Karpas-422 (cell line): ENCODE measurements at regions not wholly inside any gene's neighbourhood (a gene's known extent, or its start where the extent isn't known, plus 50 kb on each side); places are given as distances from the start of the nearest gene placed in this dataset.

Experiments
- DNase-seq: peaks from one replicate; pipeline ENCODE4 v3.0.0-alpha.2; 2015
- H2AFZ ChIP-seq: fragments of 200-600 bp; sonication (generic); 2 replicates; pipeline ENCODE4 v1.6.1; 2014; ENCODE audit warnings: antibody characterized with exemption, low read length, mixed read lengths
- H3K27ac ChIP-seq: fragments of 200-600 bp; sonication (generic); 2 replicates; pipeline ENCODE4 v1.5.1; 2014; ENCODE audit warnings: mild to moderate bottlenecking, low read length, moderate library complexity
- H3K27me3 ChIP-seq: fragments of 200-600 bp; sonication (generic); 2 replicates; pipeline ENCODE4 v1.6.1; 2014; ENCODE audit warnings: low read length, mixed read lengths
- H3K36me3 ChIP-seq: fragments of 200-600 bp; sonication (generic); 2 replicates; pipeline ENCODE4 v1.6.1; 2014; ENCODE audit warnings: low read length, mixed read lengths; ENCODE audit not compliant: insufficient read depth
- H3K4me1 ChIP-seq: fragments of 200-600 bp; sonication (generic); 2 replicates; pipeline ENCODE4 v1.6.1; 2014; ENCODE audit warnings: mild to moderate bottlenecking, low read length, mixed read lengths
- H3K4me2 ChIP-seq: fragments of 200-600 bp; sonication (generic); 2 replicates; pipeline ENCODE4 v1.6.1; 2014; ENCODE audit warnings: low read length, low read depth, mild to moderate bottlenecking; ENCODE audit not compliant: poor library complexity, severe bottlenecking
- H3K4me3 ChIP-seq: fragments of 200-600 bp; sonication (generic); 2 replicates; pipeline ENCODE4 v1.5.1; 2014; ENCODE audit warnings: mild to moderate bottlenecking, antibody characterized with exemption, low read length, mixed read lengths
- H3K79me2 ChIP-seq: fragments of 200-600 bp; sonication (generic); 2 replicates; pipeline ENCODE4 v1.6.1; 2014; ENCODE audit warnings: mild to moderate bottlenecking, low read length, mixed read lengths
- H3K9ac ChIP-seq: fragments of 200-600 bp; sonication (generic); 2 replicates; pipeline ENCODE4 v1.6.0; 2014; ENCODE audit warnings: low read length
- H3K9me2 ChIP-seq: fragments of 200-600 bp; sonication (generic), shearing (Covaris generic); replicated peaks from 2 replicates; pipeline ENCODE4 v1.6.0; 2014; ENCODE audit warnings: mild to moderate bottlenecking, low read length, moderate library complexity; ENCODE audit not compliant: insufficient read depth
- H3K9me3 ChIP-seq: fragments of 300-700, 200-600 bp; sonication (generic); 2 replicates; pipeline ENCODE4 v1.6.1; 2014; ENCODE audit warnings: low read length, mixed read lengths
- H4K20me1 ChIP-seq: fragments of 200-600 bp; sonication (generic); 2 replicates; pipeline ENCODE4 v1.6.1; 2014; ENCODE audit warnings: mild to moderate bottlenecking, antibody characterized with exemption, low read length, low read depth; ENCODE audit not compliant: insufficient read depth

- Histone ChIP-seq H3K9me2 (no peaks in the 10 kb centered on the region), H3K79me2 (no peaks in the 10 kb centered on the region), H3K4me1 (no peaks in the 10 kb centered on the region), H3K9me3 (no peaks in the 10 kb centered on the region), H3K4me3 (no peak overlapping the region), H2AFZ (no peak overlapping the region), H3K9ac (no peak overlapping the region), H4K20me1 (0 out of 2 replicates have a peak, but pooled peaks cover 3% of the 10 kb centered on the region), H3K27me3 (no peaks in the 10 kb centered on the region), H3K27ac (no peak overlapping the region), H3K36me3 (no peaks in the 10 kb centered on the region), H3K4me2 (no peak overlapping the region)
- DNase-seq, result no peak
Observed at GRCh38 chr13:111531505-111531904, 211.1 kb downstream of the TEX29 start.

- no peak overlapping the region for H3K4me2 ChIP-seq
- no peak overlapping the region for H3K9ac ChIP-seq
- no peak overlapping the region for H2AFZ ChIP-seq
- no peaks in the 10 kb centered on the region for H3K79me2 ChIP-seq
- H3K27me3 ChIP-seq, result no peaks in the 10 kb centered on the region
- no peaks in the 10 kb centered on the region for H3K36me3 ChIP-seq
- no peaks in the 10 kb centered on the region for H3K4me1 ChIP-seq
- H4K20me1 ChIP-seq, result 0 out of 2 replicates have a peak, but pooled peaks cover 3% of the 10 kb centered on the region
- no peak overlapping the region for H3K27ac ChIP-seq
- H3K9me2 ChIP-seq, result no peaks in the 10 kb centered on the region
- no peak for DNase-seq
- H3K9me3 ChIP-seq, result no peaks in the 10 kb centered on the region
- H3K4me3 ChIP-seq, result no peak overlapping the region
Observed at GRCh38 chr13:111532111-111532510, 211.7 kb downstream of the TEX29 start.

DNA sequence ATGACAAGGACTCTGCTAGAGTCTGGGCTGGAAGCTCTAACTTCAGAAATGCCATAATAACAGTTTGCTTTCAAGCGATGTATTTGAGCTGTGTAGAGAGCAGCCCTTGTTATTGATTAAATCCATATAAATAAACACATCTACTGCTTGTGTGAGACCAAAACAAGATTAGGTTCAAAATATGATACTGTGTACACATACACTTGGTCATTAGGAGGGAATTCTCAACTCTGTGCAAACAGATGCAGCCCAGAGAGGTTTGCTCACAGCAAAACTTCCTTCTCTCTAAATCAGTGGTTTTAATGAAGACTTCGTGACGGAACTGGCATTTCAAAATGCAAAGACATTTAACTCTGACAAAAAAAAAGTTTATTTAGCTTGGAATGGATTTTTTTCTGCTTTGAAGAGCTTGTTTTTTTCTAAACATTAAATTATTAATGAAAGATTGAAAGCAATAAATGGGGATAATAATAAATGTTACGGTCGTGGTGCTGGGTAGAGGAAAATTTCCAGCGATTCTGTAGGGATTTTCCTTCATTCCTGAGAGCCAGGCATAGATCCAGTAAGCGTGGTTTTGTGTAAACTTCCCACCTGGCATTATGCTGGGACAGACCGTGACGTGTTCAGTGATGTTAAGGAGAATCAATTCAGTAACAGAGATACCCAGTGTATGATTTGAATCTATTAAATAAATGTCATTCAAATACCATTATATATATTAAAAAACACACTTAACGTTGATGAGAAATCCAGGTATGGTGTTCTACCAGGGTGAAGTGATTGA lies 213.7 kb downstream of the TEX29 start:
- Histone ChIP-seq H3K79me2 (no peaks in the 10 kb centered on the region), H3K9me2 (no peaks in the 10 kb centered on the region), H3K4me1 (no peaks in the 10 kb centered on the region), H2AFZ (no peak overlapping the region), H3K27me3 (no peaks in the 10 kb centered on the region), H3K4me2 (no peak overlapping the region), H4K20me1 (0 out of 2 replicates have a peak, but pooled peaks cover 8% of the 10 kb centered on the region), H3K9me3 (no peaks in the 10 kb centered on the region), H3K27ac (no peak overlapping the region), H3K4me3 (no peak overlapping the region), H3K9ac (no peak overlapping the region), H3K36me3 (no peaks in the 10 kb centered on the region)
- DNase-seq, result no peak

GRCh38 chr13:111534751-111535522 lies 214.5 kb downstream of the TEX29 start:
- no peak overlapping the region for H3K27ac ChIP-seq
- no peaks in the 10 kb centered on the region for H3K79me2 ChIP-seq
- no peak for DNase-seq
- no peak overlapping the region for H3K4me2 ChIP-seq
- 0 out of 2 replicates have a peak, but pooled peaks cover 8% of the 10 kb centered on the region for H4K20me1 ChIP-seq
- no peak overlapping the region for H3K4me3 ChIP-seq
- H3K4me1 ChIP-seq, result no peaks in the 10 kb centered on the region
- H3K9me2 ChIP-seq, result no peaks in the 10 kb centered on the region
- H2AFZ ChIP-seq, result no peak overlapping the region
- no peaks in the 10 kb centered on the region for H3K36me3 ChIP-seq
- no peaks in the 10 kb centered on the region for H3K9me3 ChIP-seq
- H3K9ac ChIP-seq, result no peak overlapping the region
- no peaks in the 10 kb centered on the region for H3K27me3 ChIP-seq

DNA sequence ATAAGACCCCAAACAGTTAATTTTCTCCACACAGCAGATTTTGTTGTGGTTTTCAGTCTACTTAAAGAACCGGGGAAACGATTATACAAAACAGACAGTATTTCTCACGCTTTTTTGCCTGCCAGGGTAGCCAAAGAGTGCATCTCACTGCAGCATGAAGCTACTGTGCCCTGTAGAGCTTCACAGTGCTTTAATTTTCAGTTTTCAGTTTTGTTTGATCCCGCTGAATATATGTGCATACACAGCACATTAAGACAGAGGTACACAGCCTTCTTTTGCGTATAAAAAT lies 215.0 kb downstream of the TEX29 start:
- H3K27ac ChIP-seq, result no peak overlapping the region

DNA sequence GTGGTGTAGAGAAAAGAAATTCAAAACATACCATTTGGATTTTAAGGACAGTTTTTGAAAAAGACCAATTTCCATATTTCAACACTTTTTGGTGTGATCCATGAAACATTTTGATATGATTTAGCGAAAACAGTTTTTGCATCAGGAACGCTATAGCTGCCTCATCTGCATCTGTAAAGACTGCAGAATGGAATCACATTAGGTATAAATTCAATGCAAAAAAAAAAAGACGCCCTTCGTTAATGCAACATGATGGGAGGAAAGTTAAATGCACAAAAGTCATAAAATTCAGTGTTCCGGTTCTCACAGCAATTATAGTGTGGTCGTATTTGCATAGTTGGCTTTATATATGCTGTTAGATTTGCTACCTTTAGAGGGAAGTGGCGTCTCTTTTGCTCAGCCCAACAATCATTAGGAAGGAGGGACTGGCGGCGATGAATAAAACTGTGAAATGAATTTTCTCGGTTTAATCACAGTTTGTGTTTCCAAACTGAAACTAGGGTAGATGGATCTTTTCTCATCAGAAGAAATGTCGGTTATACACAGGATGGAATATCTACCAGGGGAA lies 215.7 kb downstream of the TEX29 start:
- Histone ChIP-seq H3K4me2 (no peak overlapping the region), H3K36me3 (no peaks in the 10 kb centered on the region), H3K27ac (no peak overlapping the region), H2AFZ (no peak overlapping the region), H3K27me3 (no peaks in the 10 kb centered on the region), H3K4me3 (no peak overlapping the region), H3K9me2 (no peaks in the 10 kb centered on the region), H4K20me1 (0 out of 2 replicates have a peak, but pooled peaks cover 8% of the 10 kb centered on the region), H3K9me3 (no peaks in the 10 kb centered on the region), H3K4me1 (no peaks in the 10 kb centered on the region), H3K79me2 (no peaks in the 10 kb centered on the region), H3K9ac (no peak overlapping the region)
- no peak for DNase-seq

More for the DNA sequence above, 215.0 kb downstream of the TEX29 start:
- Histone ChIP-seq H3K4me3 (no peak overlapping the region), H3K9ac (no peak overlapping the region), H3K27me3 (no peaks in the 10 kb centered on the region), H3K9me2 (no peaks in the 10 kb centered on the region), H2AFZ (no peak overlapping the region), H3K36me3 (no peaks in the 10 kb centered on the region), H4K20me1 (0 out of 2 replicates have a peak, but pooled peaks cover 8% of the 10 kb centered on the region), H3K79me2 (no peaks in the 10 kb centered on the region), H3K4me1 (no peaks in the 10 kb centered on the region), H3K9me3 (no peaks in the 10 kb centered on the region), H3K4me2 (no peak overlapping the region)
- no peak for DNase-seq

- Histone ChIP-seq H3K79me2 (no peaks in the 10 kb centered on the region), H3K4me2 (no peak overlapping the region), H3K36me3 (no peaks in the 10 kb centered on the region), H3K4me3 (no peak overlapping the region), H3K27ac (no peak overlapping the region), H4K20me1 (0 out of 2 replicates have a peak, but pooled peaks cover 8% of the 10 kb centered on the region), H3K9ac (no peak overlapping the region), H3K9me2 (no peaks in the 10 kb centered on the region), H2AFZ (no peak overlapping the region), H3K9me3 (no peaks in the 10 kb centered on the region), H3K27me3 (no peaks in the 10 kb centered on the region), H3K4me1 (no peaks in the 10 kb centered on the region)
- no peak for DNase-seq
Observed at GRCh38 chr13:111537115-111537728, 216.8 kb downstream of the TEX29 start.
